Upper lobe of right lung (tissue), 1 donor: ENCODE measurements at regions not wholly inside any gene's neighbourhood (a gene's known extent, or its start where the extent isn't known, plus 50 kb on each side); places are given as distances from the start of the nearest gene placed in this dataset.

Experiments
- ATAC-seq: fragments of 200-7000 bp; cut with Tn5 transposase; one replicate; pipeline ENCODE4 v1.9.1; 2020; ENCODE audit warnings: mild to moderate bottlenecking, moderate library complexity
- DNase-seq: peaks from one replicate; pipeline ENCODE4 v3.0.0-alpha.2; 2020
- H3K27ac ChIP-seq: fragments of 200-600 bp; one replicate; pipeline ENCODE4 v1.8.0; 2022
- H3K27me3 ChIP-seq: fragments of 200-600 bp; one replicate; pipeline ENCODE4 v1.8.0; 2022; ENCODE audit warnings: mild to moderate bottlenecking
- H3K36me3 ChIP-seq: fragments of 200-600 bp; one replicate; pipeline ENCODE4 v1.8.0; 2022
- H3K4me1 ChIP-seq: fragments of 200-600 bp; one replicate; pipeline ENCODE4 v1.8.0; 2022
- H3K4me3 ChIP-seq: fragments of 200-600 bp; one replicate; pipeline ENCODE4 v1.8.0; 2022; ENCODE audit warnings: mild to moderate bottlenecking
- H3K9me3 ChIP-seq: fragments of 200-600 bp; one replicate; pipeline ENCODE4 v1.8.0; 2022
- intact Hi-C: fragments of 100-400 bp; cut with DNase I; formaldehyde crosslinking; loops from one replicate; pipeline ENCODE4 v1.11.0; 2022
- TF ChIP-seq, protein P1 (sequence below): fragments of 200-600 bp; IDR thresholded peaks from one replicate; pipeline ENCODE4 v1.8.0; 2022; ENCODE audit warnings: antibody characterized with exemption
- donor health status: DM: no; HTN: yes; CAD: no; lungs with severe emphysema.

DNA sequence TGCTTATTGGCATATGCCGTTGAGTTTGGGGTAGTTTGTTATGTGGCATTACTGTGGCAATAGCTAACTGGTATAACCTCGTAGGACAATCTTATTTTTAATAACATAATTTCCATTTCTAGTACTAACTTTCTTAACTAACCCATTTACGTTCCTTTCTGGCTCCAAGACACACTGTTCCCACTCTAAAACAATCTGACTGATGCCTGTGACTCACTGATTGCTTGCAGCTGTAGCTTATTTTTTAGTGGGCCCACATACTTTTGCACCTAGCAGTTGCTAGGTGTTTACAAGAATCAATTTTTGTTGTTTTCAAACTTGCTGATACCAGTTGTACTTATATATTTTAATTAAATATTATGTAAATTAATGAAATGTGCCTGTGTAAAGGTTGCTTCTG is 52.2 kb downstream of the FAT3 start:
- Histone ChIP-seq H3K27ac (no peak overlapping the region), H3K4me3 (no peak overlapping the region), H3K27me3 (no peaks in the 10 kb centered on the region), H3K9me3 (no peaks in the 10 kb centered on the region), H3K4me1 (no peaks in the 10 kb centered on the region), H3K36me3 (no peaks in the 10 kb centered on the region)
- TF ChIP-seq, protein P1, sequence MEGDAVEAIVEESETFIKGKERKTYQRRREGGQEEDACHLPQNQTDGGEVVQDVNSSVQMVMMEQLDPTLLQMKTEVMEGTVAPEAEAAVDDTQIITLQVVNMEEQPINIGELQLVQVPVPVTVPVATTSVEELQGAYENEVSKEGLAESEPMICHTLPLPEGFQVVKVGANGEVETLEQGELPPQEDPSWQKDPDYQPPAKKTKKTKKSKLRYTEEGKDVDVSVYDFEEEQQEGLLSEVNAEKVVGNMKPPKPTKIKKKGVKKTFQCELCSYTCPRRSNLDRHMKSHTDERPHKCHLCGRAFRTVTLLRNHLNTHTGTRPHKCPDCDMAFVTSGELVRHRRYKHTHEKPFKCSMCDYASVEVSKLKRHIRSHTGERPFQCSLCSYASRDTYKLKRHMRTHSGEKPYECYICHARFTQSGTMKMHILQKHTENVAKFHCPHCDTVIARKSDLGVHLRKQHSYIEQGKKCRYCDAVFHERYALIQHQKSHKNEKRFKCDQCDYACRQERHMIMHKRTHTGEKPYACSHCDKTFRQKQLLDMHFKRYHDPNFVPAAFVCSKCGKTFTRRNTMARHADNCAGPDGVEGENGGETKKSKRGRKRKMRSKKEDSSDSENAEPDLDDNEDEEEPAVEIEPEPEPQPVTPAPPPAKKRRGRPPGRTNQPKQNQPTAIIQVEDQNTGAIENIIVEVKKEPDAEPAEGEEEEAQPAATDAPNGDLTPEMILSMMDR: no peak
- DNase-seq (no peak), ATAC-seq (no peak)
- intact Hi-C loops: no loop called here

DNA sequence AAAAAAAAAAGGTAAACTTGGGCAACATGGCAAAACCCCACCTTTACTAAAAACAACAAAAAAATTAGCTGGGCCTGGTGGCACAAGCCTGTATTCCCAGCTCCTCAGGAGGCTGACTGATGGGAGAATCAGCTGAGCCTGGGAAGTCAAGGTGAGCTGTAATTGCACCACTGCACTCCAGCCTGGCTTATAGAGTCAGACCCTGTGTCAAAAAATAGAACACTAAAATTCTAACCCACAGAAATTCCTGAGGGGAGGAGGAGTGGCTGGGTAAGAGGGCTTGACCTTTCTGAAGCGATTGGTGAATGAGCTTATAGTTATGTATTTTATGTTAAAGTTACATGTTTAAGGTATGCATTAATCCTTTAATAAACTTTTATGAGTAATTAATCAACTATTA is 53.3 kb downstream of the FAT3 start:
- TF ChIP-seq, protein P1: no peak
- no peak for DNase-seq
- H3K4me3 ChIP-seq: no peak overlapping the region
- H3K9me3 ChIP-seq: no peaks in the 10 kb centered on the region
- no peaks in the 10 kb centered on the region for H3K27me3 ChIP-seq
- H3K27ac ChIP-seq: no peak overlapping the region
- intact Hi-C loops: no loop called here
- no peaks in the 10 kb centered on the region for H3K4me1 ChIP-seq
- no peaks in the 10 kb centered on the region for H3K36me3 ChIP-seq
- ATAC-seq: no peak

DNA sequence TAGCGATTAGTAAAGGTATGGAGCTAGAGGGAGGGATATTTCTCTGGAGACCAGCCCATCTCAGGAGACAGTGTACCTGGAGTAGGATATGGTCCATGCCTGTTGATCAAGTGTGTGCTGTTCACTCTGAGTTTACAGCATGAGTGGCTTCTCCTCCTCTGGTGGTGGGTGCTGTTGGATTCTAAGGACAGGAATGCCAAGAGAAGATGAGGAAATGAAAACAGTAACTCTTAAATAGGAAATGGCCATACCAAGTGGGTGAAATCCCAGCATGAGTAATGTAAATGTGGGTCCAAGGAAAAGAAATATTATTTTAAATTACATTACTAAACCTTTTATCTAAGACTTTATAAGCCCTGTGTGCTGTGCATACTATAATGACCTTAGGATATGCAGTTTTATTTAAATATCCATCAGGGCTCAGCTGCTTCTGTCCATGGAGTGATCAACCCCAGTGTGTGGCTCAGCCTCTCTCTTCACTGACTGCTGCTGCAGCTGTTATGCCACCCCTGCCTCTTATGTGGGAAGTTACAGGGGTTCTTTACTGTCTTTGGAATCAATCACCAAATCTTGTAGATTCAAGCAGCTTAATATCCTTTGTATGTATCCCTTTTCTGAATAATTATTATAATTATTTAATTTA is 54.3 kb downstream of the FAT3 start:
- intact Hi-C loops: no loop called here
- no peaks in the 10 kb centered on the region for H3K9me3 ChIP-seq
- H3K4me1 ChIP-seq: no peaks in the 10 kb centered on the region
- no peaks in the 10 kb centered on the region for H3K36me3 ChIP-seq
- DNase-seq (no peak), ATAC-seq (no peak)
- TF ChIP-seq, protein P1: no peak
- no peaks in the 10 kb centered on the region for H3K27me3 ChIP-seq
- no peak overlapping the region for H3K27ac ChIP-seq
- H3K4me3 ChIP-seq: no peak overlapping the region

DNA sequence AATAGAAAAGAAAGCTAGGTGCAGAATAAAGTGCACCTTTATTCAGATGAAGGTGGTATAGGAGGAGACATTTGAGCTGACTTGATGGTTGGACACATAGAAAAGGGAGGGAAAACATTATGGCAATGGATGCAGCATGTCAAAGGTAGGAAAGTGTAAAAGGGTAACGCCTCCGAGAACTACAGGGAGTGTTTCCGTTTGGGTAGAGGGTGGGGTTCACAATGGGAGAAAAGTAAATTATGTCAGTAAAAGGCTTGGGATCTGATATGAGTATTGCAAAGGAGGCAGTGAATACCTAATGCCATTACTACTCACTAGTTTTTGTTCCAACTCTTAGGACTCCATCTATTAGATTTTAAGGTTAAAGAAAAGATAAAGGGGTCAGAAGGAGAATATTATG is 59.5 kb downstream of the FAT3 start:
- H3K4me1 ChIP-seq: no peaks in the 10 kb centered on the region
- TF ChIP-seq, protein P1: no peak
- no peak overlapping the region for H3K27ac ChIP-seq
- H3K36me3 ChIP-seq: no peaks in the 10 kb centered on the region
- H3K27me3 ChIP-seq: no peaks in the 10 kb centered on the region
- H3K9me3 ChIP-seq: no peaks in the 10 kb centered on the region
- DNase-seq (no peak), ATAC-seq (no peak)
- H3K4me3 ChIP-seq: no peak overlapping the region
- intact Hi-C loops: no loop called here

DNA sequence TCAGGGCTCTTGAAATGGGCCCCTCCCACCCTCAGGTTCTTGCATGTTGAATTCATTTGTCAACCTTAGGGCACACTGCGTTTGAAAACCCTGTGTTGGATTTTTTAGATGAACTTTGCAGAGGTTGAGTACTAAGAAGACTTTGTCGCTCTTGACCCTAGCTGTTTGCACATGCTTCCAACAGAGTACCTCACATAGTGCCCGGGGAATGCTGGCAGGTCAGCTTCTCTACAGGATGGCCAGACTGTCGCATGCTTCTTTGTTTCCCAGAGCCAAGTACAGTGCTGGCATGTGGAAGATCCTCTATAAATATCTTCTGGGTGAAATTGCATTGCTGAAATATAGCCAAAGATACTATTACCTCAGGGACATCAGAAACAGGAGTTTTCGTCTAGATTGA is 59.9 kb downstream of the FAT3 start:
- DNase-seq (no peak), ATAC-seq (peak; percentile 73)
- Histone ChIP-seq H3K36me3 (no peaks in the 10 kb centered on the region), H3K4me1 (no peaks in the 10 kb centered on the region), H3K27ac (no peak overlapping the region), H3K4me3 (no peak overlapping the region), H3K27me3 (no peaks in the 10 kb centered on the region), H3K9me3 (no peaks in the 10 kb centered on the region)
- TF ChIP-seq, protein P1: no peak
- intact Hi-C loops: no loop called here

DNA sequence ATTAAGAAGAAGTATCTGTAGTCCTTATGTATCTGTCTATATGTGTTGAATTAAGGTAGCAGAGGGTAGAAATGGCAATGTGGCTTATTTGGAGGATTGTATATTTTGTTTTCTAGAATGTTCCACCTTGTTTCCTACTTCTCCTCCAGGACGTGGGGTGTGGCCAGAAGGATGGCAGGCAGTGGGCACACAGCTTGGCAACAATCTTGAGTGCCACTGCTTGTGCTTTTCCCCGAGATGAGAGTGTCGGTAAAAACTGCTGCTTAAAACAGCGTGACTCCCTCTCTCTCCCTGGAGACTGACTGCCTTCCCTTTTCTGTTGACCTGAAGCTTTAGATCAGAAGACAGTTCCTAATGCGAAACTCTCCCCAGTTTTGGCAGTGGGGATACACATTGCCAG is 61.2 kb downstream of the FAT3 start:
- peak; percentile 52 for ATAC-seq
- intact Hi-C loops: no loop called here
- TF ChIP-seq, protein P1: no peak
- Histone ChIP-seq H3K9me3 (no peaks in the 10 kb centered on the region), H3K27ac (no peak overlapping the region), H3K4me3 (no peak overlapping the region), H3K36me3 (no peaks in the 10 kb centered on the region), H3K4me1 (no peaks in the 10 kb centered on the region), H3K27me3 (no peaks in the 10 kb centered on the region)
- DNase-seq: no peak
